Panc1 (cell line): ENCODE measurements at regions not wholly inside any gene's neighbourhood (a gene's known extent, or its start where the extent isn't known, plus 50 kb on each side); places are given as distances from the start of the nearest gene placed in this dataset.
A peak's percentile ranks its signal among the peaks of the same experiment; 100 is the strongest.

Experiments used
- ATAC-seq: fragments of 200-7000 bp; cut with Tn5 transposase; 2 replicates; pipeline ENCODE4 v1.9.1; 2020; ENCODE audit warnings: mild to moderate bottlenecking, moderate library complexity
- BruUV-seq: library from RNA; stranded (reverse); fragments of 400-500 nt; replicated peaks from 2 replicates; lab custom pipeline; 2021; lab: Mats Ljungman, UMichigan
- CTCF ChIA-PET: fragments of 300-600 bp; sonication (Branson Sonifier 250); formaldehyde crosslinking; loops from one replicate; lab custom pipeline; 2022; ENCODE audit warnings: antibody characterized with exemption; lab: Charles Lee
- POLR2A ChIA-PET: fragments of 300-600 bp; sonication (Branson Sonifier 250); formaldehyde crosslinking; loops from one replicate; lab custom pipeline; 2022; ENCODE audit warnings: antibody characterized with exemption; lab: Charles Lee
- DNase-seq: peaks from one replicate; pipeline ENCODE4 v3.0.0-alpha.2; 2010; ENCODE audit warnings: low read depth, low spot score
- H3K27ac ChIP-seq: 2 replicates; pipeline ENCODE4 v1.5.1; 2011; ENCODE audit warnings: mild to moderate bottlenecking, low read length, inconsistent platforms
- H3K27me3 ChIP-seq: fragments of 200-500 bp; sonication (Bioruptor generic); 2 replicates; pipeline ENCODE4 v1.6.0; 2014; ENCODE audit warnings: low read length, inconsistent platforms; ENCODE audit not compliant: control insufficient read depth, insufficient read depth
- H3K36me3 ChIP-seq: fragments of 200-500 bp; sonication (Bioruptor generic); 2 replicates; pipeline ENCODE4 v1.5.1; 2014; ENCODE audit warnings: inconsistent platforms, mild to moderate bottlenecking, low read length, moderate library complexity; ENCODE audit not compliant: control insufficient read depth, insufficient read depth
- H3K4me1 ChIP-seq: 2 replicates; pipeline ENCODE4 v1.5.1; 2011; ENCODE audit warnings: inconsistent platforms, mild to moderate bottlenecking, low read length, moderate library complexity; ENCODE audit not compliant: control insufficient read depth, insufficient read depth
- H3K4me3 ChIP-seq, 2 experiments: 2 replicates each; pipeline ENCODE4 v1.5.1; 2011 to 2012; ENCODE audit warnings: low read depth in 2 of 2, low read length in 2 of 2, mild to moderate bottlenecking in 2 of 2, inconsistent platforms in 1 of 2, moderate library complexity in 1 of 2
- H3K9me3 ChIP-seq: fragments of 200-500 bp; sonication (Bioruptor generic); 2 replicates; pipeline ENCODE4 v1.5.1; 2014; ENCODE audit warnings: low read depth, mild to moderate bottlenecking, inconsistent platforms, low read length, moderate library complexity; ENCODE audit not compliant: control insufficient read depth, insufficient read depth
- CTCF ChIP-seq: fragments of 450-650 bp; IDR thresholded peaks from 2 replicates; pipeline ENCODE4 v1.5.1; 2017; ENCODE audit warnings: mild to moderate bottlenecking
- POLR2AphosphoS5 ChIP-seq: IDR thresholded peaks from 2 replicates; pipeline ENCODE4 v1.6.1; 2012; ENCODE audit warnings: mild to moderate bottlenecking, low read depth, low read length, moderate library complexity
- REST ChIP-seq, 2 experiments: IDR thresholded peaks; 2 replicates each; pipeline ENCODE4 v1.6.1; 2011 to 2012; ENCODE audit warnings: low read depth in 2 of 2, control low read depth in 1 of 2, low read length in 1 of 2, mild to moderate bottlenecking in 1 of 2, moderate library complexity in 1 of 2; ENCODE audit not compliant: insufficient read depth in 1 of 2
- SIN3A ChIP-seq: IDR thresholded peaks from 2 replicates; pipeline ENCODE4 v1.6.1; 2012; ENCODE audit warnings: low read depth, mild to moderate bottlenecking, low read length, moderate library complexity, borderline replicate concordance; ENCODE audit not compliant: insufficient read depth
- TCF7L2 ChIP-seq: IDR thresholded peaks from 2 replicates; pipeline ENCODE4 v1.6.1; 2011; ENCODE audit warnings: mild to moderate bottlenecking, low read depth, low read length, inconsistent platforms
- in situ Hi-C: cut with HindIII; loops from 2 replicates; pipeline ENCODE4 v1.10.0; 2016; ENCODE audit warnings: low sequenced_read_pairs, low pct_unique_long_range_greater_than_20kb
- intact Hi-C: fragments of 100-400 bp; cut with micrococcal nuclease; formaldehyde crosslinking; loops from one replicate; pipeline ENCODE4 v1.10.0; 2022; ENCODE audit not compliant: unreplicated experiment

- Histone ChIP-seq H3K27ac (no peak overlapping the region), H3K27me3 (no peaks in the 10 kb centered on the region), H3K4me3 (no peak overlapping the region), H3K36me3 (no peaks in the 10 kb centered on the region), H3K4me1 (no peaks in the 10 kb centered on the region; the same call in none of the 2 replicates), H3K9me3 (no peaks in the 10 kb centered on the region)
- in situ Hi-C loops = no loop called here
- ChIA-PET POLR2A (no interaction called here), CTCF (no interaction called here)
- ATAC-seq (peak; percentile 79), DNase-seq (no peak)
- TF ChIP-seq TCF7L2 = no peak
- TF ChIP-seq SIN3A = no peak
- TF ChIP-seq CTCF = no peak
- intact Hi-C loops = loop anchor here (10.0 kb wide), 1 partner anchor 231 kb away; no protein-coding TSS in a partner anchor
- BruUV-seq = no TSS peak
These were observed 101.7 kb upstream of the FOXA2 start for GRCh38 chr20:22686097-22686496.

GRCh38 chr20:22687676-22688349, 103.4 kb upstream of the FOXA2 start:
- intact Hi-C loops = loop anchor here (10.0 kb wide), 1 partner anchor 233 kb away; no protein-coding TSS in a partner anchor
- no TSS peak for BruUV-seq
- ChIA-PET CTCF (no interaction called here), POLR2A (no interaction called here)
- Histone ChIP-seq H3K27me3 (no peaks in the 10 kb centered on the region), H3K27ac (no peak overlapping the region), H3K4me3 (no peak overlapping the region), H3K36me3 (no peaks in the 10 kb centered on the region), H3K4me1 (no peaks in the 10 kb centered on the region; the same call in none of the 2 replicates), H3K9me3 (no peaks in the 10 kb centered on the region)
- TF ChIP-seq CTCF = no peak
- TF ChIP-seq TCF7L2 = no peak
- TF ChIP-seq SIN3A = no peak
- TF ChIP-seq POLR2AphosphoS5 = no peak
- no peak for TF ChIP-seq REST (IDR thresholded peaks at IDR 0.05; ENCODE audit: insufficient read depth in 1 of 2, low read depth in 2 of 2, low read length in 1 of 2)
- no peak for DNase-seq
- in situ Hi-C loops = no loop called here
- no peak for ATAC-seq
